ENCODE measurements at regions not wholly inside any gene's neighbourhood (a gene's known extent, or its start where the extent isn't known, plus 50 kb on each side); places are given as distances from the start of the nearest gene placed in this dataset.

DNA sequence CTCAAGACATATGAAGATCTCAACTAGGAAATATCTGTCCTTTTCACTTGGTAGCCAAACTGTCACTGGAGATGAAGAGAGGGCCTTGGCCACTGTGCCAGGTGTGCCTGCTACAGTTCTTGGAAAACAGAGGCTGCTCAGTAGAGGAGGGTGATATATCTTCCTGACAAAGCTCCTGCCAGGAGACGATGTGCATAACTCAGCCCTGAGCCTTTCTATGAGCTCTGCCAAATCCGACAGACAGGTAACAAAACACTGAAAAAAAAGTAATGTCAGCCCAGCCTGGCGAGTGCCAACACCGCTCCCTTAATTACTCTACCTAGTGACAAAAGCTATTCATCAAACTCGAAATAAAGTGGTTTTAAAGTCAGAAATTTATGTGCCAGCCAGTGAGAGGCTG is 123.2 kb downstream of the MFSD1 start:
- Histone ChIP-seq H3K4me1 (ENCODE audit: control insufficient read depth in 5 of 5, insufficient read depth in 5 of 5, low read length in 5 of 5) (no peaks in the 10 kb centered on the region), H3K27me3 (ENCODE audit: control insufficient read depth in 3 of 3, insufficient read depth in 3 of 3, low read length in 2 of 3) (no peaks in the 10 kb centered on the region), H3K4me3 (no peak overlapping the region), H3K27ac (ENCODE audit: low read depth in 1 of 2, low read length in 1 of 2) (no peak overlapping the region), H3K36me3 (ENCODE audit: control insufficient read depth in 4 of 4, insufficient read depth in 4 of 4, low read length in 4 of 4) (no peaks in the 10 kb centered on the region), H3K9ac (ENCODE audit: insufficient read depth in 1 of 2, low read length in 2 of 2) (no peak overlapping the region), H3K9me3 (ENCODE audit: control insufficient read depth in 4 of 4, insufficient read depth in 3 of 4, low read length in 3 of 4) (peaks cover 0 to 5% (median 0%) of the 10 kb centered on the region in 4 donors)
- TF ChIP-seq, protein P1, sequence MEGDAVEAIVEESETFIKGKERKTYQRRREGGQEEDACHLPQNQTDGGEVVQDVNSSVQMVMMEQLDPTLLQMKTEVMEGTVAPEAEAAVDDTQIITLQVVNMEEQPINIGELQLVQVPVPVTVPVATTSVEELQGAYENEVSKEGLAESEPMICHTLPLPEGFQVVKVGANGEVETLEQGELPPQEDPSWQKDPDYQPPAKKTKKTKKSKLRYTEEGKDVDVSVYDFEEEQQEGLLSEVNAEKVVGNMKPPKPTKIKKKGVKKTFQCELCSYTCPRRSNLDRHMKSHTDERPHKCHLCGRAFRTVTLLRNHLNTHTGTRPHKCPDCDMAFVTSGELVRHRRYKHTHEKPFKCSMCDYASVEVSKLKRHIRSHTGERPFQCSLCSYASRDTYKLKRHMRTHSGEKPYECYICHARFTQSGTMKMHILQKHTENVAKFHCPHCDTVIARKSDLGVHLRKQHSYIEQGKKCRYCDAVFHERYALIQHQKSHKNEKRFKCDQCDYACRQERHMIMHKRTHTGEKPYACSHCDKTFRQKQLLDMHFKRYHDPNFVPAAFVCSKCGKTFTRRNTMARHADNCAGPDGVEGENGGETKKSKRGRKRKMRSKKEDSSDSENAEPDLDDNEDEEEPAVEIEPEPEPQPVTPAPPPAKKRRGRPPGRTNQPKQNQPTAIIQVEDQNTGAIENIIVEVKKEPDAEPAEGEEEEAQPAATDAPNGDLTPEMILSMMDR (IDR thresholded peaks at IDR 0.05; ENCODE audit: control extremely low read depth, extremely low read depth): no peak
- ATAC-seq (ENCODE audit: insufficient read depth, low FRiP score) (no peak), DNase-seq (no peak)
- WGBS, 2 donors: 74 to 76% methylated on average over 5 of the region's 5 CpGs

DNA sequence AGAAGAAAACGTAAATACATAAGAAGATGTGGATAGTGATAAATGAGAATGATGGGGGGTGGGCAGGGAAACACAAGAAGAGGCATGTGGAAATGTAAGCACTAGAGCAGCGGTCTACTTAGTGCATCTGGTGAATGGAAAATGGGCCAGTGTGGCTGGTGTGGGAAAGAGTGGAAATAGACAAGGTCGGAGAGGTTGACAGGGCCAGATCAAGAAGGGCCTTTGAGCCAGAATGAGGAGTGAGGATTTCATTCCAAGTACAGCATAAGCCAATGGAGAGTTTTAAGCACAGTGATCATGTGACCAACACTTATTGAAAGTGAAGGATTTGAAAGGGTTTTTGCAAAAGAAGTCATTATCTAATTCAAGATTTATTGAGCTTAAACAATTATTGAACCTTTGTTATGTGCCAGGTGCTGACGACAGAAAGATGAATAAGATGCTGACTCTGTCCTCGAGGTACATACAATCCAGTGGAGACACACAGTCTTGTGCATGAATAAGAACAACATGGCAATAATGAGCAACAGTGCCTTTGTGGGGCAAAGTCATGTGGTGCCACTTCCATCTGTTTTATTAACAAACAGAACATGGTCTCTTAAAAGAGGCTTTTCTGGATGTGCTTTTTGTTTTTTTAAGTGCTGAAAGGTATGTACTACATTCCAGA is 124.1 kb downstream of the MFSD1 start:
- 73 to 81% methylated on average over 5 of the region's 5 CpGs for WGBS, 2 donors

DNA sequence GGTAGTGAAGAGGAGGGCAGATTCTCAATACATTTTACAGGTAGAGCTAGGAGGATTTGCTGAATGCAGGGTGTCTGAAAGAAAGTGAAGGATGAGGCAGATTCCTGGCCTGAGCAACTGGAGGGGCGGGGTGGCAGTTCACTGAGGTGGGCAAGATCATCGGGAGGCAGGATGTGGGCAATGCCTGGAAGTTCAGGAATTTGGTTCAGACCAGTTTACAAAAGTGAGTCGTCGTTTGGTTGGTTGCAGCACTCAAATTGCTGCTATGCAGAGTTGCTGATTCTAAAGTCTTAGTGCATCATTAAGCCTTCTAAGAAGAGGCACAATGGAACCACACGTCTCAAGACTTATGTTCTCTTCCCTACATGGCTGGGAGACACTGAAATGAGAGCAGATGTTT is 134.0 kb downstream of the MFSD1 start:
- ATAC-seq (ENCODE audit: insufficient read depth, low FRiP score) (no peak), DNase-seq (no peak)
- Histone ChIP-seq H3K27me3 (ENCODE audit: control insufficient read depth in 3 of 3, insufficient read depth in 3 of 3, low read length in 2 of 3) (no peaks in the 10 kb centered on the region), H3K4me1 (ENCODE audit: control insufficient read depth in 5 of 5, insufficient read depth in 5 of 5, low read length in 5 of 5) (no peaks in the 10 kb centered on the region), H3K9me3 (ENCODE audit: control insufficient read depth in 4 of 4, insufficient read depth in 3 of 4, low read length in 3 of 4) (no peaks in the 10 kb centered on the region), H3K27ac (ENCODE audit: low read depth in 1 of 2, low read length in 1 of 2) (no peak overlapping the region), H3K9ac (ENCODE audit: insufficient read depth in 1 of 2, low read length in 2 of 2) (no peak overlapping the region), H3K36me3 (ENCODE audit: control insufficient read depth in 4 of 4, insufficient read depth in 4 of 4, low read length in 4 of 4) (no peaks in the 10 kb centered on the region), H3K4me3 (no peak overlapping the region)
- 74 to 83% methylated on average over 5 of the region's 5 CpGs for WGBS, 2 donors
- TF ChIP-seq, protein P1 (IDR thresholded peaks at IDR 0.05; ENCODE audit: control extremely low read depth, extremely low read depth): no peak

More for the DNA sequence above, 124.1 kb downstream of the MFSD1 start:
- Histone ChIP-seq H3K9me3 (ENCODE audit: control insufficient read depth in 4 of 4, insufficient read depth in 3 of 4, low read length in 3 of 4) (peaks cover 0 to 5% (median 0%) of the 10 kb centered on the region in 4 donors), H3K9ac (ENCODE audit: insufficient read depth in 1 of 2, low read length in 2 of 2) (no peak overlapping the region), H3K27ac (ENCODE audit: low read depth in 1 of 2, low read length in 1 of 2) (no peak overlapping the region), H3K27me3 (ENCODE audit: control insufficient read depth in 3 of 3, insufficient read depth in 3 of 3, low read length in 2 of 3) (no peaks in the 10 kb centered on the region), H3K4me3 (no peak overlapping the region), H3K36me3 (ENCODE audit: control insufficient read depth in 4 of 4, insufficient read depth in 4 of 4, low read length in 4 of 4) (no peaks in the 10 kb centered on the region), H3K4me1 (ENCODE audit: control insufficient read depth in 5 of 5, insufficient read depth in 5 of 5, low read length in 5 of 5) (no peaks in the 10 kb centered on the region)
- DNase-seq (no peak), ATAC-seq (ENCODE audit: insufficient read depth, low FRiP score) (no peak)
- TF ChIP-seq, protein P1 (IDR thresholded peaks at IDR 0.05; ENCODE audit: control extremely low read depth, extremely low read depth): no peak
